H1 (cell line): ENCODE measurements at regions not wholly inside any gene's neighbourhood (a gene's known extent, or its start where the extent isn't known, plus 50 kb on each side); places are given as distances from the start of the nearest gene placed in this dataset.

Source experiments
- HDAC6 ChIP-seq: IDR thresholded peaks from one replicate; pipeline ENCODE4 v1.7.1; 2012; ENCODE audit warnings: low read depth, mild to moderate bottlenecking, inconsistent platforms, low read length, moderate library complexity

DNA sequence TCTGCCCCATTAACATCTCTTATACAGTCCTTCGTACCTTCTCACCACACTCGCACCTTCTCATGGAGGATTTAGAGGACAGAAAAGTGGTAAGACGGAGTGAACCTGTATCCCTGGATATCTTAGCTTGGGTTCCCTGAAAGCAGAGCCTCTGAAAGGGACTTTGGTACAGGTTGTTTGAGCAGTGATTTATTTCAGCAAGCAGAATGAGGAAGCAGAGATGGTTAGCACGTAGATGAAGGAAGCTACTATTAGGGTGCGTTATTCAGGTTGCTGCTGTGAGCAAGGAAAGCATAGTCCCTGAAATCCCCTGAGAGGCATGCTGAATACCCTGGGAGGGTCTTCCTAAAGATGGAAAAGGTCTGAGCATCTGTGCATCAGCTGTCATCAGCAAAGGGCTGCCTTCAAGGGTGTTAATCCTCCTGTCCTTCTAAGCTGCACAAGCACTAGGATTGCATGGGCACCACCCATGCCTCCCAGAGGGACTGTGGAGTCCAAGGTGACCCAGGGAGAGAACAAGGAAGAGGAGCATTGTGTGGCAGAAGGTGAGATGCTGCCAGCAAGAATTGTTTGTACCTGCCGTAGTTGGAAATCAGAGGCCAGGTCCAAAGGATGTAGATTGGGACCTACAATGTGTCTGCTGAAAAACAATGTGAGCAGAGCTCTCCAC lies 273.7 kb downstream of the RASEF start (continued):
- TF ChIP-seq HDAC6, result no peak
